ENCODE measurements at regions not wholly inside any gene's neighbourhood (a gene's known extent, or its start where the extent isn't known, plus 50 kb on each side); places are given as distances from the start of the nearest gene placed in this dataset.

DNA sequence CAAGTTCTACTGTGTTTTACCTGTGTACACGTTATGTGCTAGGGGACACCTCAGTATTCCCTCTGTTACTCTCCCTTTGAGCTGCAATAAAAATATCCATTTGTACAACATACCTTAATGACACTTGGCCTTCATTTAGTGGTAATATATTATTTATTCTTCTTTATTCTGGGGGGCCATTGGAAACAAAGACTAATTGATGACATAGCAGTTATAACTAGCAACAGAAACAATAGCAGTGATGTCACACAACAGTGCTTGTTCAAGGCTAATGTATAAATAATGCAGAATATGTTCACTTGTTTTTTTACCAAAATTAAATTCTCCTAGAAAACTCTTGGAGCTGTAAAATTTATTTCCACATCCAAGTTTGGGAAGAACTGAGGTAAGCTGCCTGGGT lies 92.2 kb upstream of the FAM83B start:
- DNase-seq (ENCODE audit: extremely low read depth, low read depth) = no peak
- TF ChIP-seq, protein P1, sequence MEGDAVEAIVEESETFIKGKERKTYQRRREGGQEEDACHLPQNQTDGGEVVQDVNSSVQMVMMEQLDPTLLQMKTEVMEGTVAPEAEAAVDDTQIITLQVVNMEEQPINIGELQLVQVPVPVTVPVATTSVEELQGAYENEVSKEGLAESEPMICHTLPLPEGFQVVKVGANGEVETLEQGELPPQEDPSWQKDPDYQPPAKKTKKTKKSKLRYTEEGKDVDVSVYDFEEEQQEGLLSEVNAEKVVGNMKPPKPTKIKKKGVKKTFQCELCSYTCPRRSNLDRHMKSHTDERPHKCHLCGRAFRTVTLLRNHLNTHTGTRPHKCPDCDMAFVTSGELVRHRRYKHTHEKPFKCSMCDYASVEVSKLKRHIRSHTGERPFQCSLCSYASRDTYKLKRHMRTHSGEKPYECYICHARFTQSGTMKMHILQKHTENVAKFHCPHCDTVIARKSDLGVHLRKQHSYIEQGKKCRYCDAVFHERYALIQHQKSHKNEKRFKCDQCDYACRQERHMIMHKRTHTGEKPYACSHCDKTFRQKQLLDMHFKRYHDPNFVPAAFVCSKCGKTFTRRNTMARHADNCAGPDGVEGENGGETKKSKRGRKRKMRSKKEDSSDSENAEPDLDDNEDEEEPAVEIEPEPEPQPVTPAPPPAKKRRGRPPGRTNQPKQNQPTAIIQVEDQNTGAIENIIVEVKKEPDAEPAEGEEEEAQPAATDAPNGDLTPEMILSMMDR (IDR thresholded peaks at IDR 0.05; ENCODE audit: low read depth, low read length) = no peak

DNA sequence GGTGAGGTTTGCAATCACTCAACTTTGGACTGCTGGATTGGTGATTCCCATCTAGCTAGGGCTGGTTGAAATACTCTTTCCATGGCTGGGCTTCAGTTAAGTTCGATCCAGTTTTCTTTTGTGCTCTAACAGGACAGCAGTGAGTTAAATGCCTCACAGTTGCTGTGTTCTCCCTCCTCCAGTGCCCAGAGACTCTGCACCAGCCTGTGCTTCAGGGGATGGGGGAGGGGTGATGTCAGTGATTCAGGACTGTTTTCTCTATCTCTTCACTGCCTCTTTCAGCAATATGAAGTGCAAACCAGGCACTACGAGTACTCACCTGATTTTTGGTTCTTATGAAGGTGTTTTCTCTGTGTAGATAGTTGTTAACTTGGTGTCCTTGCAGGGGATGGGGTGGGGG lies 88.2 kb upstream of the FAM83B start:
- TF ChIP-seq, protein P1 (IDR thresholded peaks at IDR 0.05; ENCODE audit: low read depth, low read length) = no peak

DNA sequence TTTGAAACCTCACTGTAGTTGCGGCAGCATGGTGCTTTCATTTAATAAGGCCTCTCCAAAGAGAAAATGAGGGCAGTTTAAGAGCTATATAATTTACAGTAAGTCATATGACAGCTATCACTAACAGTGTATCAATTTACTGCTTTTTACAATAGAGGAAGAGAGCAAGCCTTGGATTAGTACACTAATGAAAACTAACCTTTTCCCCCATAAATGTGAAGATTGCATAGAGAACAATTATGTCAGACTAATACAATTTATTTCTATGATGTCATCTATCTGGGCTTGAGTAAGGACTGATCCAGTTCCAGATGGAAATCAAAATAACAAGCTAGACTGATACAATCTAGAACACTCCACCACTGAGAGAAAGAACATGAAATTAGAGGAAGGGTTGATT lies 78.1 kb upstream of the FAM83B start:
- TF ChIP-seq, protein P1 (IDR thresholded peaks at IDR 0.05; ENCODE audit: low read depth, low read length) = no peak
- DNase-seq (ENCODE audit: extremely low read depth, low read depth) = no peak

More for the DNA sequence above, 88.2 kb upstream of the FAM83B start:
- DNase-seq (ENCODE audit: extremely low read depth, low read depth) = no peak

DNA sequence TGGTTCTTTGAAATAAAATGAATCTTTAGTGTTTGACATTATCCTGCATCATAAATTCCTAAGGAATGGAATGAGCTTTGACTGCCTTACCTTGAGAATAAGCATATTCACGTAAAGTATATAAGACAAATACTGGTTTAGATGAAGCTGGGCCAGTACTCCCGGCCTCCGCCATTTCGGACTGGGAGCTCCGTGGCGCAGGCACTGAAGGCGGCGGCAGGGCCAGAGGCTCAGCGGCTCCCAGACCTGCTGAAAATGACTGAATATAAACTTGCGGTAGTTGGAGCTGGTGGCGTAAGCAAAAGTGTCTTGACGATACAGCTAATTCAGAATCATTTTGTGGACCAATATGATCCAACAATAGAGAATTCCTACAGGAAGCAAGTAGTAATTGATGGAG lies 76.2 kb upstream of the FAM83B start:
- no peak for DNase-seq (ENCODE audit: extremely low read depth, low read depth)
- TF ChIP-seq, protein P1 (IDR thresholded peaks at IDR 0.05; ENCODE audit: low read depth, low read length) = no peak

DNA sequence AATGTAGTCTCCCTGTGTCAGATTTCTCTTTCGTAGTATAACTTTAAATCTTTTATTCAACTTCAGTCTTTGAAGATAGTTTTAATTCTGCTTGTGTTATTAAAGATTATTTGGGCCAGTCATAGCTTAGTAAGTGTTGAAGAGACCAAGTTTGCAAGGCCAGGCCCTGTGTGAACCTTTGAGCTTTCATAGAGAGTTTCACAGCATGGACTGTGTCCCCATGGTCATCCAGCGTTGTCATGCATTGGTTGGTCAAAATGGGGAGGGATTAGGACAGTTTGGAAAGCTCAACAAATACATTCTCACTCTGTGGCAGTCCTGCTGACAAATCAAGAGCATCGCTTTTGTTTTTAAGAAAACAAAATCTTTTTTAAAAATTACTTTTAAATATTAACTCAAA lies 74.6 kb upstream of the FAM83B start:
- no peak for DNase-seq (ENCODE audit: extremely low read depth, low read depth)
- TF ChIP-seq, protein P1 (IDR thresholded peaks at IDR 0.05; ENCODE audit: low read depth, low read length) = no peak

DNA sequence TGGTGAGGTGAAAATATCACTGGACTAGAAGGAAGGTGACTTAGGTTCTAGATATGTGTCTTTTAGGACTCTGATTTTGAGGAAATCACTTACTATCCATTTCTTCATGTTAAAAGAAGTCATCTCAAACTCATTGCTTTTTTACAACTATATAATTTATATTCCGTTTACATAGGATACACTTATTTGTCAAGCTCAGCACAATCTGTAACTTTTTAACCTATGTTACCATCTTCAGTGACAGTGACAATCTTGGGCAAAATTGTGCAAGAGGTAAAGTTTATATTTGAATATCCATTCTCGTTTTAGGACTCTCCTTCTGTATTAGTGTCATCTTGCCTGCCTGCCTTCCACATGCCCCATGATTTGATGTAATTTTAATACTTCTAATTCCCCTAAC lies 74.0 kb upstream of the FAM83B start:
- TF ChIP-seq, protein P1 (IDR thresholded peaks at IDR 0.05; ENCODE audit: low read depth, low read length) = no peak
- DNase-seq (ENCODE audit: extremely low read depth, low read depth) = no peak

DNA sequence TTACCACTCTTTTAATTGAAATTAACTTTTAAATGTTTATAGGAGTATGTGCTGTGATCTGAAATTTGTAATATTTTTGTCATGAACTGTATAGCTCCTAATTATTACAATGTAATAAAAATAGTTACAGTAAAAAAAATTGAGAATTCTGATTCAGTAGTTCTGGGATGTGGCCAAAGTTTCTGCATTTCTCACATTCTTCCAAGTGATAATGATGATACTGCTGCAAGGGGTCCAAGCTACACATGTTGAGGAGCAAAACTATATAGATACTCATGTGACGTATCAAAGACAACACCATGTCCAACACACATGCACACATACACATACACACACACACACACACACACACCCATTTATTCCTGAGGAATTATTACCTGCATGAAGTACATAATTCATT lies 71.0 kb upstream of the FAM83B start:
- no peak for DNase-seq (ENCODE audit: extremely low read depth, low read depth)
- TF ChIP-seq, protein P1 (IDR thresholded peaks at IDR 0.05; ENCODE audit: low read depth, low read length) = no peak
